ENCODE measurements at regions not wholly inside any gene's neighbourhood (a gene's known extent, or its start where the extent isn't known, plus 50 kb on each side); places are given as distances from the start of the nearest gene placed in this dataset.
A peak's percentile ranks its signal among the peaks of the same experiment; 100 is the strongest.
"Not testable (repeated sequence)": the region's sequence is repeated elsewhere in the genome, so short reads cannot be mapped to it uniquely, and the experiment has no call there.

DNA sequence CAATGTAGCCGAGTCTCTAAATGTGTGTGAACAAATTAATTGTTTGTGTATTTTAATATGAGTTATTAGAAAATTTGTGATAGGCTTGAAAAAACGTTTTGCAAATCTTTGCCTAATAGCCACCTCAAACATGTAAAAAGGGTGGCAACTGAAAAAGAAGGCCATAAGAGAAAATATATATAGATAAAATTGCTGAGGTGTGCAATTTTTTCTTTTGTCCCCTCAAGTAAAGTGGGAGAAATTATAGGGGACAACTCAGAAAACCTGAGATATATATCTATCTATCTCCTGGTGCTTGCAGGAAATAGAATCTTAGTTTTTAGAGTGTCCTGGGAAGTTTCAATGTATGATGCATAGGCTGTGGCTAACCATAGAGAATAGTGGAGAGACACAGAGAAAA, 201.4 kb upstream of the LRP1B start:
- DNase-seq (ENCODE audit: low read depth, low spot score), result no peak

- DNase-seq (ENCODE audit: low read depth, low spot score), result no peak
Measured at GRCh38 chr2:142330458-142330857, 199.6 kb upstream of the LRP1B start.

GRCh38 chr2:142325870-142326269, 195.1 kb upstream of the LRP1B start:
- DNase-seq (ENCODE audit: low read depth, low spot score), result no peak

- DNase-seq (ENCODE audit: low read depth, low spot score), result no peak
Measured at GRCh38 chr2:142323206-142323605, 192.4 kb upstream of the LRP1B start.

GRCh38 chr2:142321706-142322280, 191.0 kb upstream of the LRP1B start:
- DNase-seq (ENCODE audit: low read depth, low spot score), result no peak

- no peak for DNase-seq (ENCODE audit: low read depth, low spot score)
Measured at GRCh38 chr2:142320067-142320466, 189.3 kb upstream of the LRP1B start.

- no peak for DNase-seq (ENCODE audit: low read depth, low spot score)
Measured at GRCh38 chr2:142316049-142316448, 185.2 kb upstream of the LRP1B start.

GRCh38 chr2:142315346-142315745, 184.5 kb upstream of the LRP1B start:
- no peak for DNase-seq (ENCODE audit: low read depth, low spot score)

DNA sequence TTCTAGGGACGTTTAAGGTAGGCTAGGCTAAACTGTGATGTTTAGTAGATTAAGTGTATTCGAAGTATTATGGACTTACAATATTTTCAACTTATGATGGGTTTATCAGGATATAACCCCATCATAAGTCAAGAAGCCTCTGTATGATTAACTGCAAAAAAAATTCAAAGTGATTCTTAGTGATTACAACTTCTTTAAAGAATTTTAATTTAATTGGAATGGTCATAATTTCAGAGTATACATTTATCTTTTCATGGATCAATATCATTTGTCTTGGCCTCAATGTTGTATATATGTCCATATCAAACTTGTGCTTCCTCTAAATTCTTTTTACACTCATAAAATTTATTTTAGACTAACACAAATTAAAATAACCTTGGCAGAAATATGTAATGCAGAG, 183.3 kb upstream of the LRP1B start:
- DNase-seq (ENCODE audit: low read depth, low spot score), result no peak

- DNase-seq (ENCODE audit: low read depth, low spot score), result no peak
Measured at GRCh38 chr2:142310530-142310929, 179.7 kb upstream of the LRP1B start.

- no peak for DNase-seq (ENCODE audit: low read depth, low spot score)
Measured at GRCh38 chr2:142308744-142309143, 177.9 kb upstream of the LRP1B start.

DNA sequence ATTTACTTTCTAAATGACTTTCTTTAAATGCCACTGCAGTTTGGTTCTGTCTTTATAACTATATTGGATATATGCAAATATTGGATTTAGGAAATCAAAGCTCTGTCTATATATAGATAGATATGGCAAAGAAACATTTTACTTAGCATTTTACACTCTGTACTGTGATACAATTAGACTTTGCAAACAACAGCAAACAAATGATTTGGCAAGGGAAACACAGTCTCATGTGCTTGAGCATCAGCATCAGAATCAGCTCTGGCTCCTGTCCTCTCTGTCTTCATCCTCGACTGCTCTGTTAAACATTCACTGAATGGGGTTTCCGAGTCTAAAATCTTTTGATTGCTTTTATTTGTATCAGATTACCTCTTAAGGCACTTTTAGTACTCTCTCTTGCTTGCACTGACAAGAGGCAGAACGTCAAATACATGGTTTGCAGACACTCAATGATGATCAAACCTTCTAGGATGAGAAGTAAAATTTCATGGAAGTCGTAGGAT, 176.8 kb upstream of the LRP1B start:
- DNase-seq (ENCODE audit: low read depth, low spot score), result no peak

- no peak for DNase-seq (ENCODE audit: low read depth, low spot score)
Measured at GRCh38 chr2:142307086-142307485, 176.3 kb upstream of the LRP1B start.

DNA sequence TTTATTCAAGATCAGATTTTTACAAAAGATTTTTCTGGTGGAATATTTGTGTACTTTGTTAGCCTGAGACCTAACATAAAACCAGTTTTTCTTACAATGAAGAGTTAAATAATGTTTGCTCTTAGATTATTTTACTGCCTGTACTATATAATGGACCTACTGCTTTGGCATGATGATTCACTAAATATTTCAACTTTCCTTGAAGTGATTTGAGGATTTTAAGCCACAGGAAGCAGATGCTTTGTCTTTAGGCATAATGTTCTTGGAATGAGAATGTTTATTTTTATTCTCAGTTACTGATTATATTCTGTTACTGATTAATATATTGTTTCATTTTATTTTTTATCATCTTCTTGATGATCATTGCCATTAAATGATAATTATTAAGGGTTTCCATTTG, 175.3 kb upstream of the LRP1B start:
- DNase-seq (ENCODE audit: low read depth, low spot score), result no peak

DNA sequence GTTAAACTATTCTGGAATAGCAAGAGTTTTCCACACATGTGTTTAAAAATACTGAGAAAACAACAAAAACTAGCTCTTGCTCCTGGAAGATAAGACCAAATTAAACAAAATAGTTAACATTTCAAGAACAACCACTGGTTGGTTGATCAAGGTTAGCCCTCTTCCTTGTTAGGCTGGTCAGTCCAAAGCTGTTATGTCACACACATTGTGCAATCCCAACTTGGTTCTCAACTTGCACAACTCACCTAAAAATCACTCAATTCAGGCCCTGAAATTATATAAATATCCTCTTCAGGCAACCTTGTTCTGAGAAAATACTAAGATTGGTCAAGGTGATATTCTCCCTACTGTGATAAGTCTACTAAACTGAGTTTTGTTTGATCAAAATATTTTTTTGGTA, 169.7 kb upstream of the LRP1B start:
- DNase-seq (ENCODE audit: low read depth, low spot score), result no peak

DNA sequence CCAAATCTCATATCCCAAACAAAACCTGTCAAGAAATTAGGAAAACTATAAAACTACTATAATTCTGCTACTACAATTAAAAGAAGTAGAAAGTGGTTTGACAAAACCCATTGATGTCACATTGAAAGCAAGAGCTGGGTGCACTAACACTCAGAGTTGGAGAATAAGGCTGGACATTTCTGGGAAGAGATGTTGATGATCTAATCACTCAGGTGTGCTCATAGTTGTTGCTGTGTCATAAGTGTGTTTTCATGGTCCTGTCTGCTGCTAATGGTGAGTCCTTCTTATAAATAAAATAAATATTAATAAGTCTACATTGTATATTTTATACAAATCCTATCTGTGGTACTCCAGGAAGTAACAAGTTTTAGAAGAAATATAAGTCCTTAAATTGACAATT, 168.2 kb upstream of the LRP1B start:
- no peak for DNase-seq (ENCODE audit: low read depth, low spot score)

GRCh38 chr2:142294225-142294624, 163.4 kb upstream of the LRP1B start:
- DNase-seq (ENCODE audit: low read depth, low spot score), result no peak

DNA sequence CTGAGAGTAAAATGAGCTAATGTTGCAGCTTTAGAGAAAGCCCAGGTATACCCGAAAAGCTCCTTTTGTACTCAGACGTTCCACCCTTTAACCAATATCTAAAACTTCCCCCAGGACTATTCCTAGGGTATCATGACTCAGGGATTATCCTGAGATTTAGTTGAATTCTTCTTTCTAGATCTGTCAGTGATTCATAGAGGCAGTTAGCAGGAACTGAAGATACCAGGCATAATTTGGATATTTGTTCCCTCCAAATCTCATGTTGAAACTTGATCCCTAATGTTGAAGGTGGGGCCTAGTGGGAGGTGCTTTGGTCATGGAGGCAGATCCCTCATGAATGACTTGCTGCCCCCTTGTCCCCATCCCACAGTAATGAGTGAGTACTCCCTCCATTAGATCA, 161.2 kb upstream of the LRP1B start:
- no peak for DNase-seq (ENCODE audit: low read depth, low spot score)

DNA sequence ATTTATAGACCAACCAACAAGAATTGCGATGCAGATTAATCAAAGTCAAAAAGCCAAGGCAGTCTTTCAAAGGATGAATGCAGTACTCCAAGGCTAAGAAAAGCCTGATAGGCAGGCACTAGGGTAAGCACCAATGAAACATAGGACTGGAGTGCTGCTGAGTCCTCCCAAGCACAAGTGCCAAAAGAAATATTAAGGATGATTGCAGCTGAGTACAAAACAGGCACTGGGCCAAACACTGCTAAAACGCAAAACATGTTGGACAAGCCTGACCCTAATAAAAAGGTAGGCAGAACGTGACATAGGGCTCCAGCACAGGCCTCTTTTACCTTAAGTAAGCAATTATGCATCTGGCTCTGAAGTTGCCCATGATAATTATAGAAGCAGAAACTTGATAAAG, 160.1 kb upstream of the LRP1B start:
- DNase-seq (ENCODE audit: low read depth, low spot score), result no peak

- peak; percentile 57 for DNase-seq (ENCODE audit: low read depth, low spot score)
Measured at GRCh38 chr2:142286618-142287017, 155.8 kb upstream of the LRP1B start.

DNA sequence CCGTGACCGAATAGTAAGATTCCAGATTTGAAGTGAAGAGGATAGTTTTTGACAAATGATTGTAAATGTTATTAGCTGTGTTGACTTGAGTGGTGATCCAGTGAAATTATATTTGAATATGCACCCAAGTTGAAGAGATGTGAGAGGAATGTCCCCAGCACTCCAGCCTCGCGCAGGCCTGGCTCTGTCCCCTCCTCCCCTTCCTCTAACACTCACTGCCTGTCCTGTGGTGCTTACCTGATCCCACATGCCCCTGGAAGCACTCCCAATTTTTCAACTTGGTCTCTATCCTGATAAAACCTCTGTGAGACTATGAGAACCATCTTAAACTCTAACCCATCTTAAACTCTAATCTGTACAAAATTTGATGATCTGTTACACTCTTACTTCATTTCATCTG, 154.7 kb upstream of the LRP1B start:
- DNase-seq (ENCODE audit: low read depth, low spot score), result no peak

- not testable (repeated sequence) for DNase-seq (ENCODE audit: low read depth, low spot score)
Measured at GRCh38 chr2:142284336-142284735, 153.5 kb upstream of the LRP1B start.

DNA sequence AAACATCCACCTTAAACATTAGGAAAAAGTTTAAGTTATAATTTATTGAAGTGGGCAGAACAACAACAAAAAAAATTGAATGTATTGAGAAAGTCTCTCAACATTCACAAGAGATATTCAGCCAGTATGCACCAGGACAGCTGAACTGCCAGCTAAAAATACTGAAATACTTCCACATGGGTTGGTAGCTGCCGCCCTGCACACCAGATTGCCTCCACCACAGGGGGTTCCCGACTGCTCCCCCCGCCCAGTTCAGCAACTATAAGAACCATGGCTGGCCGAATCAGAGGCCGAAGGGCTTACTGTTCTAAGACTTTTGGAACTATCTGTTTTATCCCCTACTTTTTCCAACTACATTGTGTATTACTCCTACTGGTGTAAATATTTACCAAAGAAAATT, 150.0 kb upstream of the LRP1B start:
- DNase-seq (ENCODE audit: low read depth, low spot score), result no peak

DNA sequence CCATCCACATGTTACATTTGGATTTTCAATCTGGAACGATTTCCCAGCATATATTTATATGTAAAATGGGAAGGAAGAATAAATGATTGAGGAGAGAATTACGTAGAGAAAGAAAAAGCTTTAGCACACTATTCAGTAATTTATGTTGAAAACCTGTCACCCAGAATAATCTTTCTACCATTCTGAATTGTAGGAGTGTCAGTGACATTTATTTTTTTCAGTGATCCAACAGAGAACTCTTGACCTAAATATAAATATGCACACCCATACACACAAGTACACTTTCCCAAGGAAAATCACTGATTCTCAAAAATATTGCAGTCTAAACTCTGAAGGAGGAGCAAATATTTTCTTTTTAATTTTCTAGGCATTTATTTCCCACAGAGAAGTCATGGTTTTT, 140.2 kb upstream of the LRP1B start:
- no peak for DNase-seq (ENCODE audit: low read depth, low spot score)

All from ELF-1 (cell line).